Activated T-cell treated with anti-CD3 and anti-CD28 coated beads, Interleukin-2, amount 50 U/mL, for 1 hour (primary cell): ENCODE measurements at regions not wholly inside any gene's neighbourhood (a gene's known extent, or its start where the extent isn't known, plus 50 kb on each side); places are given as distances from the start of the nearest gene placed in this dataset.
"Not testable (repeated sequence)": the region's sequence is repeated elsewhere in the genome, so short reads cannot be mapped to it uniquely, and the experiment has no call there.

Source experiments
- DNase-seq: peaks from one replicate; pipeline ENCODE4 v3.0.0-alpha.2; 2020

DNA sequence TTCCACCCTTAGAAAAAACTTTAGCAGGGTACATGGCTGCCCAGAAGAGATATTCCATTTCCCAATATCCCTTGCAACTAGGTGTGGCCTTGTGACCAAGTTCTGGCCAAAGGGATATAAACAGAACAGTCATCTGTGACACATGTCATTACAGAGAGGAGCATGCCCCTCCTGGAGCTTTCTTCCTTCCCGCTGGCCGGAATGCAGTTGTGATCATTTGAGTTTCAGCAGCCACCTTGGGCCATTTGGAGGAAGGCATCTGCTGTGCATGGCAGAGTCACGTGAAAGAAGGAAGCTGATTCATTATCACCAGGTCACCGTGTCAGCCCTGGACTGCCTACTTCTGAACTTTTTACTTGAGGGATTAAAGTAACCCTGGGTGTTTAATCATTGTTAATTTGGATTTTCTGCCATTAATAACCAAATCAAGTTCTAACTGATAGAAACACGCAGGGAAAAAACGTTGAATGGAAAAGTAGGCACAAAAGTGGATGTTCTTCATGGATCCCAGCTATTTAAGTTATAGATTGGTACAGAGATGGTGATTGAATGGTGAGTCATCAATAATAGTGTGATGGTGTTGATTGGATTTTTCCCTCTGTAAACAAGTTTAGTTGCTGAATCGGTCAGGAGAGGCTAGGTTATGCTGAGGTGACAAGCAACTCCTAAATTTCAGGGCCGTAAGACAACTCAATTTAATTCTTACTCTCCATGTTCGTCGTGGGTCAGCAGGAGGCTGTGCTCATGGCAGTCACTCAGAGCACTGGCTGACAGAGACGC is 80.7 kb upstream of the CCDC167 start:
- DNase-seq = no peak

DNA sequence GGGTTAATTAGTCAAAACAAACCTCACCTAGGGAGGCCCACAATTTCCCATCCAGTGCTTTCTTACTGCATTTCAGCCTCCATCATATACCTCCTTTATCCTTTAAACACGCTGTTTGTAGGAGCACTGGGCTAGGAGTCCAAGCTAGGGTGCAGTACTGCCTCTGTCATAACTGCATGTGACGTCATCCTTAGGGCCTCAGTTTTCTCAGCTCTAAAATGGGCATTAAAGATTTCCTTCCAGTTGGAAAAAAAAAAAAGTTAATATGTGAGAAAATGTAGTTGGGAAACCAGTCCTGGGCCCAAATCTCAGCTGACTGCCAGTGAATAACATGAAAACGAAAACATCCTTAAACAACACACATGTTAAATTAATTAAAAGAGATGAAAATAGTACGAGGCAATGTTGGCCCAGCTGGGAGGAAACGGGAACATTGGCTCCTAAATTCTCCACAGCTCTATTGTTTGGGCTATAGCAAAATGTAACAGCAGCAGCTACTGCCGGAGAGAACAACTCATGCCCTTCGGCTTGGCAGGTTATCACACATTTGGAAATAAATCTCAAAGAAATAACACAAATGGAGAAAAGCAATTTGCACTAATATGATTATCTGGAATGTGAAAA is 79.9 kb upstream of the CCDC167 start:
- DNase-seq = no peak

DNA sequence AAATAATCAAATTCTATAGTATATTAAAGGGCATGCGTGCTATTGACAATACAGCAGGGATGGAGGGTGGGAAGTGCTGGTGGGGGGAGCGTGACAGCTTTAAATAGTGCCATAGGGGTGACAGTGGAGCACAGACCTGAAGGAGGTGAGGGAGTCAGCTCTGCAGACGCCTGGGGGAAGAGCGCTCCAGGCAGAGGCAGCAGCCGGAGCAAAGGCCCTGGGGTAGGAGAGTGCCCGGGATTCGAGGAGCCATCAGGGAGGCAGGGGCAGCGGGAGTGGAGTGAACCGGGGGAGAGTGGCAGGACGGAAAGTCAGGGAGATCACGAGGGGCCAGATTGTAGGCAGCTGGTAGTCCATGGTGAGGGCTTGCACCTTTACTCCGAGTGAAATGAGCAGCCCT is 78.4 kb upstream of the CCDC167 start:
- DNase-seq = no peak

DNA sequence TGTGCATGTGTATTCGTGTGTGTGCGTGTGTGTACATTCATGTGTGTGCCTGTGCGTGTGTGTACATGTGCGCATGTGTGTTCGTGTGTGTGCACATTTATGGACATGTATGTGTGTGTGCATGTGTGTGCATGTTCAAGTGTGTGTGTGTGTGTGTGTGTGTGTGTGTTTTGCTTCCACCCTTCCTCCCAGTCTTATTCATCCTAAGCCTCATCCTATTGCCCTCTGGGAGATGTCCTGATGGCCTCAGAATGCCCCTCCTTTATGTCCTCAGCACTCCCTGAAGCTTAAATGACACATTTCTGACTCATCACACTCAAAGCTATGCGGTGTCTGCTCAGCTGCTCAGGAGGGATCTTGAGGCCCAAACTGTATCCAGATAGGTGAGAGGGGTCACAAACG is 76.6 kb upstream of the CCDC167 start:
- no peak for DNase-seq

DNA sequence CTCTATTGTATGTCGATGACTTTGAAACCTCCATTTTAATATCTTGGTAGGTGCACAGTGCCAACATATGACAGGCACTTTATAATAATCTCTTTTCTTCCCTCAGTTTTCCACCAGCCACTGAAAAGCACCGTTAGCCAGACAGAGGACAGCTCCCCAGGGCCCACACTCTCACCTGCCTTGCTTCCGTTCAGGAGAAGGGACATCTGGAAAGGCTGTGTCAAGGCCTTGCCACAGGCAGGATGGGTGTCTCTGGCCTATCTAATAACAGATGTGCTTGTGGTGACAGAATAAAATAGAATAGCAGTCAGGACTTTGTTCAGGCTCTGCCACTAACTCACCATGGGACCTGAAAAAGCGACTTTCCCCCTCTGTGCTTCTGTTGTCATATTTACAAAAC is 75.5 kb upstream of the CCDC167 start:
- no peak for DNase-seq

DNA sequence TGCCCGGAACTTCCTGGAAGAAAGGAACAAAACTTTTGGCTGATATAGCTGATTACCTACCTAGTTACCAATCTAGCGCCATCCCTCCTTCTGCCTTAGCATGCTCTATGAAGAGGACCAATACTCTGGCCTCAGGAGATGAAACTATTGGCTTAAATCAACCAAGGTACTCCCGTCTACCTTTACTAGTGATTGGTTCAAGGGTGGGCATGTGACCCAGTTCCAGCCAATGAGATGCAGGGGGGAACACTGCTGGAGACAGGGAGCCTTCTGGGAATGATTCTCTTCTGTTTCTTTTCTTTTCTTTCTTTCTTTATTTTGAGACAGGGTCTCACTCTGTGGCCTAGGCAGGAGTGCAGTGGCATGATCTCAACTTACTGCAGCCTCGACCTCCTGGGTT is 72.6 kb upstream of the CCDC167 start:
- no peak for DNase-seq

DNA sequence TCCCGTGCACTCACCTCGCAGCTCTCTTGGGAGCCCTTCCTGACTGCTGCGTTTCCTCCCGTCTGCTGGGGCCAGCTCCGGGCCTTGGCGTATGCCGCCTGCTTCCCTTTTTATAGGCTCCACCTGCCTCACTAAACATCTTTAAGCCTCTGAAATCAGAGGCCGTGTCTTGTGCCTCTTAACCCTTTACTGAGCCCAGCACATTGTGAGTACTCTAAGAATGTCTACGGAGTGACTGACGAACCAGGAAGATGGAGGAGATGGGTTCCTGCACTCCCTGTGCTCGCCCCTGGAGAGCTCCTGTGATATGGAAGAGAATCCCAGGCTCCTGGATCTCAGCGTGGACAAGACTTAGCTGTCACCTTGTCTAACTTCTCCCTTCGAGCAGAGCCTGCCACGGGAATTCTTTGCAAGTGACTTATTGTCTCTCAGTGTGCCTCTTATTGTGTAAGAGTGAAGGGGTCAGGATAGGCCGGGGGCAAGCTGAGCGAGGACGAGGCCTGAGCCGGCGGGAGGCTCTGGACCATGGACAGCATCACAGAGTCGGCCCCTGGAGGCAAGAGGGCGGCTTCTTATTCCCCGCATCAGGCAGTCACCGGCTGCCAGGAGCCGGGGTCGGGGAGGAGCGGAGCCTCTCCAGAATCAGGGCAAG is 70.9 kb upstream of the CCDC167 start:
- DNase-seq = no peak

DNA sequence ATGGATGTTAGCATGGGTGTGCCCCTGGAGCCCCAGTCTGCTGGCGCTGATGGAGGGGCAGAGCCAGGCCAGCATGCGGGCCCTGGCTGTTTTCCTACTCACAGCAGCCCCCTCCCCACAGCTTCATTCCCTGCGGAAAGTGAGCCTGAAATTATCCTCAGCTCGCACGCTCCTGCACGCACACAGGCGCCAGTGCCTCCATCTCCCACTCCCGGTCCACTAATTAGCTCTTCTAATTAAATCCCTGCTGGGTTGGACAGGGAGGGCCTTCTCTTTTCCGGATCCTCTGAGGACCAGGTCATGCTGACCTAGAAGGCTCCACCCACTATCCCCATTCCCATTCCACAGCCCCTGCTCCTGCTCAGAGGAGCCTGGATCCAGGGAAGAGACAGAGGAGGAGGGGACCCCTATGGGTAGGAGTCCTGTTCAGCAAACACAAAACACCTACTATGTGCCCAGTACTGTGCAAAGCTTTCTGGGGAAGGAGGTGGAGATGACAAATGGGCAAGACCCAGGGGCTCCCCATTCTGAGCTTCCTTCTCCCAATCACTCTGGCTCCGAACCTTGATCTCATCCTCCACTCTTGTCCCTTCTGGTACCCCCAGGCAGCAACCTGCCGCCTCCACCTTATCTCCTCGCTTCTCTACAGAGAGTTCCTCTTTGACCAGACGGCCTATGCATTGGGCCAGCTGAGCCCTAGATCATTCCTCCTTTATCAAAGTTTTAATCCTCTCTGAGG is 70.2 kb upstream of the CCDC167 start:
- no peak for DNase-seq

DNA sequence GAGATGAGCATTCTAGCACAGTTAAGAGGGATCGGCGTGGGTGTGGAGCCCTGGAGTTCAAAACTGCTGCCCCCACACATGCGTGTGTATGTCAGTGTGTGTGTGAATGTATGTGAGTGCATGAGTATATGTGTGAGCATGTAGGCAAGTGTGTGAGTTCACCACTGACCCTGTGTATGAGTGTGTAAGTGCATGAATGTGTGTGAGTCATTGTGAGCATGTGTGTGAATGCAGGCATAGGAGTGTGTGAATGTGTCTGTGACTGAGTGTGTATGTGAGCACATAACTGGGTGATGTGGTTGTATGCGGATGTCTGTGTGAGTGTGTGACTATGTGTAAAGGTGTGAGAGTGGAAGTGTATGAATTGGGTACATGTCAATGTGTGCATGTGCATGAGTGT is 69.6 kb upstream of the CCDC167 start:
- no peak for DNase-seq

DNA sequence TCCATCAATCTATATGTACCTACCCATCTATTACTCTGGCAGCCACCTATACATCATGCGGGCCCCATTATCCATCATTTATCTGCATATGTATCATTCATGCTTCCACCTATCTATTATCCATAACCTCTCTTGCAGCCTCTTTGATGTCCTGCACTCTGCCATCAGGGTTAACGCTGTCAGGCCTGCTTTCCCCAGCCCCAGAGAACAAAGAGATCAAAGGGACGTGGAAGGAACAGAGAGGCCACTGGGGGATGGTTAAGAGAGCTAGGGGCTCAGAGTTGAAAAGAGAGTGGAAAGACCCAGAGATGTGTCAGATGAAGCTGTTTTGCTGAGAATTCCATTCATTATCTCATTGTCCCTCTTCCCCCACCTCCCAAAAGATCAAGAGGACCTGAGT is 67.3 kb upstream of the CCDC167 start:
- DNase-seq = no peak

DNA sequence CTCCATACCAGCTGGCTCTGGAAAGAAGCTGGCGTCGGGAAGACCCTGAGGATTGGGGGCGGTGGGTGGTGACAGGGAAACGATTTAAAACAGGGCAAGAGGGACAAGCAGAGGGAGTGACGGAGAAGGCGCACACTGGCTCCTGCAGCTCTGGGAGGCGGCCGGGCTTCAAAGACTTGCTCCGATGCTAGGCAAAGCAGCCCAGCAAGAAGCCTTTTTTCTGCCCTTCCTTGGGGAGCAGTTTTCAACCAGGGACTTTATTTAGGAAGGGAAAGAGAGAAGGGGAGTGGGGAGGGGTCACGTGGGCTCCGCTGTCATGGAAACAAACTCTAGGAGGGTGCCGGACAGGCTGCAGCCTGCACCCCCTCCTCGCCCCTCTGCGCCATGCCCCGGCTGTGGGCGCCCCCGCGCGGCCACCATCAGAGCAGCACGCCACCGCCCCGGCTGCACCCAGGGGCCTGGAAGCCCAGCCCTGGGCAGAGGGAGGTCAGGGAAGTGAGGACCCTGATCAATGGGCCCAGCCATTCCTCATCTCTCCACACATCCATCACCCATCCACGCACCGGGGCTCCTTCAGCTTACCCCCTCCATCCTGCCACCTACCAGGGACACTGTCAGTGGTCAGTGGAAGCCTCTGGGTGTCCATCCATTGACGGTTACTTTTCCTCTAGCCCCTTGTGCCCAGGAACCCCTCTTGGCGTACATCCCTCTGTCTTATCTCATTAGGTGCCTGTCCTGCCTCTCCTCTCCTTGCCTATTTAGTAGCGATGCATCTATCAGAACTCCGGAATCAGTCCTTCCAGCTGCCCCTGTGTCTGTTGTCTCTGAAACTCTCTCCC is 66.6 kb upstream of the CCDC167 start:
- DNase-seq = peak; percentile 86

DNA sequence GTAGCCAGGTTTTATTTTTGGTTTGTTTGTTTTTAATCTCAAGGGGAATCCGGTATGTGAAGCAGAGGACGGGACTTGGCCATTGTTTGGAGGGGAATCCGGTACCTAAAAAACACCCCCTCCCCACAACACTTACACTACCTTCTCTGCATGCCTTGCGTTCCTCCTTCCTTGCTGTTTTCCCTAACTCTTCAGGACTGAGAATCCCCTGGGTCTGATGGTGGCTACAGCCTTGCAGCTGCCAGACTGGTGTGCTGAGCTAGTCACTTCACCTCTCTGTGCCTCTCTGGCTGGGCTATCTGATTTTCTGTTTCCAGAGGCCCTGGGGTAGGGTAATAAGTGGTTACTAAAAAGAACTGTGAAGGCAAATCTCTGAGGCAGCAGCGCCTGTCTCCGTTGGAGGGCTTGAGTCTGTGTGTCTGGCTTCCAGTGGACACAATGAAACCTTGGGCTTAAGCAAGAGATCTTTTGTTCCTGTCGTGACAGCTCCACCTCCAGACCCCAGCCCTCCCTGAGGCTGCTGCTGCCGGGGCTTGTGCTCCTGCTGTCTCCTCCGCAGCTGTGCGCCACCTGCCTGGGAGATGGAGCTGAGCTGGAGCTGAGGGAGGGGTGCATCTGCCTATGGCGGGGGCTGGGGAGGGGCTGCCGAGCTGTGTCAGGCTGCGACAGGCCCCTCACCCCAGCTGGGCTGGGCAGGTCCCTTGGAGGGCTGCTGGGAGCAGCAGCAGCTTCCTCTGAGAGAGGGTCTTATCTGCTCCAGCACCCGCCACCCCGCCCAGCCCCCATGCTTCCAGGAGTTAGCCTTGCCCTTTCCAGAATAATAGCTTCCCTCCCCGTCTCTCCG is 65.8 kb upstream of the CCDC167 start:
- no peak for DNase-seq

DNA sequence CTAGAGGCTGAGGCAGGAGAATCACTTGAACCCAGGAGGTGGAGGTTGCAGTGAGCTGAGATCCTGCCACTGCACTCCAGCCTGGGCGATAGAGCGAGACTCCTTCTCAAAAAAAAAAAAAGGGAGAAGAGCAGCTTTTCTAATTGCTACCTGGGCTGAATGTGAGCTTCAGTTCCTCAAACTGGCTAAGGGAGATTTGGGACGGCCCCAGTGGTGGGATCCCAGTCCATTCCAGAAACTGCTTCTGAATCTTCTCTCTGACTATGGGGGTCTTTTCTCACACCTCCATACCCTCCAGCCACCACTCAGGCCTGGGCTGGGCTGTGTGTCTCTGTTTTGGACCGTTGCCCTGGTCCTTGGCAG is 63.2 kb upstream of the CCDC167 start:
- DNase-seq = not testable (repeated sequence)

DNA sequence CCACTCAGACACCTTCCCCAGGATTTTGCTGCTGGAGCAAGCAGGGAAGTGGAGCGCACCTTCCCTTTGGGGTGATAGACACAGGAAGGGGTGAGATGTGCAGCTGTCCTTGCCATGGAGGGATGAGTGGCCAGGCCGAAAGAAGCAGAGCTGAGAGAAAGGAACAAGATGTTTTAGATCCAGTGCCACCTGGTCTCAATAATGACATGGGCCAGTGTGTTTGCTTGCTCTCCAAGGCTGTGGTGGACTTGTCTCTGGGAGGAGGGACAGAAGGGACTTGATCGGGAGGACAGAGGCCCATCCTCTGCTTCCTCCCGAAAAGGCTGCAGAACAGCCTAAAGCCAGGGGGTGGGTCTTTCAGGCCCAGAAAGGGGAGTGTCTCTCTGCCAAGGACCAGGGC is 61.7 kb upstream of the CCDC167 start:
- no peak for DNase-seq

DNA sequence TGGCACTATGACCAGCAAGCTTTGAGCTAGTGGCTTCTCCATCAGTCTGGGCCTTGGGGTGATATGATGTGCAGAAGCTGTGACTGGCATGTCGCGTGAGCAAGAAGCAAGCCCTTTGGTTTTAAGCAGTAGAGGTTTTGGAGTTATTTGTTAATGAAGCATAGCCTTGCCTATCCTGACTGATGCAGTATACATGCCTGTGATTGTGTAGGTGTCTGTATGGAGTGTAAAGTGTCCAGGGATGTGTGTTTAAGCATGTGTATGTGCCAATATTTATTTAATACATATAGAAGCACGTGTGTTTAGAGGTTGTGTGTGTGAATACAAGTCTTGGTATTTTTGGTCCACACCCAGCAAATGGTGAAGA is 61.0 kb upstream of the CCDC167 start:
- DNase-seq = no peak

DNA sequence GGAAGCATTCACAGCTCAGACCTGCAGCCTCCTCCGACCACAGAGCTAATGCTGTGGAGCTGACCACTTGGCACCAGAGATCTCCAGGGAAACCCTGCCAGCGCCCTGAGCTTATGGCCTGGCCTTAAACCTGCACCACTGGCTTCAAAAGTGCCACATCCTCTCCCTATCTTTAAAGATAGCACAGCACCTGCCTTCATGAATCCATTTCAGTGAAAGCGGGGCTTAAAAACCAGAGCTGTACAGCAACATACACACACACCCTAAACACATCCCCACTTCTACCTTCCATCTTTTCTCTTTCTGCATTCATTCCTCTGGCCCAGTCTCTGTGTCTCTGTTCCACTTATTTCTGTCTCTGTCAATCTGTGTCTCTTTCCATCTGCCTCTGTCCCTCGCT is 59.8 kb upstream of the CCDC167 start:
- DNase-seq = no peak

DNA sequence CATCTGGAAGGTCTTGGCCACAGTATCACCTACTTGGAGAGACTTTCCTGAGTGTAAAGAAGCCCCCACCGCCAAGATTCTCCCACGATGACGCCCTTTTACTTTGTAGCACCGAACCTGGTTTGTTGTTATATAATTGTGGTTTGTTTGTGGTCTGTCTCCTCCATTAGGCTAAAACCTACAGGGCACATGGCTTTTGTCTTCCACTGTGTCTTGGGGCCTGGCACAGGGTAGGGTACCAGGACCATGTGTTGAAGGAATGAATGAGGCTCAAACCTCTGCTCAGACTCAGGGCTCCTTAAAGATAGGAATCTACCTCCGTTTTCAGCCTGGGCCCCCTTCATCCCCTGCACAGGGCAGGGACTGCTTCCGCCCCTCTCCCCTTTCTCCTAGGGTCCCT is 59.4 kb upstream of the CCDC167 start:
- no peak for DNase-seq

DNA sequence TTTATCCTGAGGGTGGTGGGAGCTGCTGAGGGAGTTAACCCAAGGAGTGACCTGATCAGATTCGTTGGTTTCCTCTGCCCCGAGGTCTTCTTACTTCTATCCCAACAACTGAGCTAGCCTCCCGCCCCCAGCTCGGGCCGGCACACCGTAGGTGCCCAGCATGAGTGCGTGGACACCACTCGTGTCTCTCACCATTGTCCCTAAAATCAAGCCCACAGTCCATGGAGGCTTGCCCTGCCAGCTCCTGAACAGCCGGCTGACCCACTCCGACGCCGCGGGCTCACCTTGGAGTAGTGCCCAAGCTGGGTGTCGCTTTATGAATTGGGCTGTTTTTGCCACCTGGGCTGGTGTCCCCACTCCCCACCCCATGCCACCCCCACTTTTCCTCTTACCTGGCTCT is 59.0 kb upstream of the CCDC167 start:
- no peak for DNase-seq

DNA sequence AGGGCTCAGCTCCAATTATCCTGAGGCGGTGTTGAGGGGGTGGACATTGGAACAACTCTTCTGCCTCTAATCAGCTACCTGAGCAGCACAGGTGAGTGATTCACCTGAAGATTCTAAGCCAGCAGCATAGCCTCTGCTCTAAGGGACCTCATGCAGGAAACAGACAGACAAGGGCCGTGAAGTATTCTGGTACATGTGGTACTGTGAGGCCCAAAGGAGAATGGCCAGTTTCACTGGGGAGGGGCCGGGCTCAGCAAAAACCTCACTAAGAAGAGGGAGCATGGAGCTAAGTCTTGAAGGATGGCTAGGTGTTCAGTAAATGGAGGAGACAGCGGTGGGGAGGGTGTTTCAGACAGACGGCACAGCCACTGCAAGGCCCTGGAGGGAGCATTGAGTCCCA is 58.5 kb upstream of the CCDC167 start:
- DNase-seq = no peak

DNA sequence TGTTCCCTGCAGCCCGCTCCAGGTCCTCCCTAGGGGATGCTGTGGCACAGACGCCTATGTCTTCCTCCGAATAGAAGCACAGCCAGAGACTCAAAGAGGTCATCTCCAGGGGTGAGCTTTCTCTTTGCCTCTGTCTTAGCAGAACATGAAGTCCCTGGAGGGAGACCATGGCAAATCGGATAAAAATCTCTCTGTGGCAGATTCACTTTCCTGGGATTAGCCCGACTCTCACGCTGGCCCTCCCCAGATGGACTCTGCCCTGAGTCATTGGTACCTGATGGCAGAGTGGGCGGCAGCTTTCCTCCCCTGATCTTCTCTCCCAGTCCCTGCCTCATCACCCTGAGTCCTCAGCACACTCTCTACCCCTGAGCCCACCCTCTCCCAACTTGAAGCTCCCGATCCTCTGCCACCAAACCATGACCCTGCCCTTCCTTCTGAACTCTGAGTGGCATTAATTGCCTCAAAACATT is 58.0 kb upstream of the CCDC167 start:
- no peak for DNase-seq

DNA sequence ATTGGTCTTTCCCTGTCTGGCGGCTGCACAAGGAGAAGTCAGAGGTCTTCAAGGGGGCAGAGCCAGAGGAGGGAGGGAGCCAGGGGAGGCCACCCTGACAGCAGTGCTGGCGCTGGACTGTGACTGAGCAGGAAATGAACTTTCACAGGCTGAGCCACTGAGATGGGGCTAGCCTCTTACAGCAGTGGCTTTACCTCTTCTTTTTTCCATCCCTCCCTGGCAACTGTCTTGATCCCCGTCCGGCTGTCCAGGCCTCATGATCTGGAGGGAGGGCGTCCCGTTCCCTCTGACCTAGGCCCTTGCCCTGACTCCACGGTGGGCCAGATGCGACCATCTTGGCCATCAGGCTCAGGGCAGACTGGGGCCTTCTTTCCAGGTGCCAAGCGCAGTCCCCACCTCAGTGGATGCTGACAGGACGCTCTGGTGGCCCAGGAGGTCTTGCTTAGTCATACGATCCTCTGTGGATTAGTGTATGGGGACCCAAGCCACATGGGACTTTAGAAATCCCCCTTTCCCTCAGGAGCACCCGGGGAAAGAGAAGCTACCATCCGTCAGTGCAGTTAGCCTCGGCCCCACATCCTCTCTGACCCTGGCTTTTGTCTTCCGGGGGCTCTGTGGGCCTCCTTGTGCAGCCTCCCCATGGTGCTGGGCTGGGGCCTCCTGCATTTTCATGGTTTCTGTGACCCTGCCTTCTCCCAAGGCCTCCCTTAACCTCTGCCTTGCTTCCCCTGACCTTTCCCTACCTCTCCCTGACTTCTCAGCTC is 57.4 kb upstream of the CCDC167 start:
- DNase-seq = no peak
